ENCODE measurements at regions not wholly inside any gene's neighbourhood (a gene's known extent, or its start where the extent isn't known, plus 50 kb on each side); places are given as distances from the start of the nearest gene placed in this dataset.
A peak's percentile ranks its signal among the peaks of the same experiment; 100 is the strongest.
"Not testable (repeated sequence)": the region's sequence is repeated elsewhere in the genome, so short reads cannot be mapped to it uniquely, and the experiment has no call there.

DNA sequence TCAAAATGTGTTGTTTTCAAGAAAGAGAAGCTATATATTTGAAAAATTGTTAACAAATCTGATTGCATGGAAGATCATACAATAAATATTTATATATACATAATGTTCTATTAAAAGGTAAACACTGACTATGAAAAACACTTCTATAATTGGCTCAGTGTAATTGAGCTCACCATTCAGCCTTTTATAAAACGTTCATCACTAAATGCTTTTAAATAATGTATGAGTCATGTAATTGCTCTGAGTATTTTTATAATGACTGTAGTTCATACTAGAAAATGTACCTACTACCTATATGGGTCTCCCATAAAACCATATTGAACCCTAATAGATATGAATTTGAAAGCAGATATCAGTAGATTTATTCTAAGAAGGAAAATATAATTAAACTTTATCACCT lies 240.4 kb upstream of the MGAT4C start:
- DNase-seq: no peak

DNA sequence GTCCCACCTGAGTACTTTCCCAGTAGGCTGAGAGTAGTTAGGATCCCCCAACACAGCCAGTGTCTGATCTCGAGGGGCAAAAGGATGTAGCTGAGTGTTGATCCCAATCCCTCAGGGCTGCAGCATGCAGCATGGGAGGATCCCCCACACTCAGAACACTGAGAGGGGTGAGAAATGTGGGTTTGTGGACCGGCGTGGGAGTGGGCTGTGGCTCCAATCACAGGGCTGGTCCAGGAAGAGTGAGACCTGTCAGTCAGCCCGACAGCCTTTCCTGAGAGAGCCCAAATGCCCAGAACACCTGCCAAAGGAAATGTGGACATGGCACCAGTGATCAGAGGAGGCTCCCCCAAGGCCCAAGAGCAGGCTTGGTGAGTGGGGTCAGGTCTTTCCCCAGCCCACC lies 228.3 kb upstream of the MGAT4C start:
- no peak for DNase-seq

DNA sequence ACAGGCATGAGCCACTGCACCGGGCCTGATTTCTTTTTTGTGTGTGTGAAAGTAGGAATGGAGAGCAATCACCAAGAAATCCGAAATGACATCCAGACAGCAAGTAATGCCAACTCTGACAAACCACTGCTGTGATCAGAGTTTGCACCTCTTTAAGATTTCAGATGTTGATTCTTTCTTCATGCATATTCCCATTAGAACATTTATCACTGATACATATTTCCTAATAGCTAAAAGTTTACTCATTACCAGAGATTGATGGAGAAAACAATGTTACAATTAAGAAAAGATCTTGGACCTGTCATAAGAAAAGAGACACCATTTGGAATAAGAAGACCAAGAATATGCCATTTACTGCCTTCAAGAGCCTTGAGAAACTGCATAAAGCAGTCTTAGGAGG lies 217.0 kb upstream of the MGAT4C start:
- DNase-seq: no peak

DNA sequence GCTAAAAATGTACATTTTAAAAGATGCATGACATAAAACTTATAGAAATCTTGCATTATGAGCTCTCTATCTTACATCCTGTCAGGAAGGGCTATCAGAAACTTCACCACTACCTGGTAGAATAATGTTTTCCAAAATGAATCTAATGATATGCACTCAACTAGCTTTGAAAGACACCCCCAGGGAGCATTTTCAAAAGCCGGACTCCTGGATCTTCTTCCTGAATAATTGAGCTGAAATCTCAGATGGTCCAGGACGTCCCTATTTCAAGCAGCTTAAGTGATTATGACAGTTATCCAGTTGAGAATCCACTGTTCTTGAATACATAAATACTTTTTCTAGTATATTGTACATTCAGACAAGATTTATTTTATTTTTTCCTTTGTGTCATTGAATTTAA lies 200.6 kb upstream of the MGAT4C start:
- no peak for DNase-seq

DNA sequence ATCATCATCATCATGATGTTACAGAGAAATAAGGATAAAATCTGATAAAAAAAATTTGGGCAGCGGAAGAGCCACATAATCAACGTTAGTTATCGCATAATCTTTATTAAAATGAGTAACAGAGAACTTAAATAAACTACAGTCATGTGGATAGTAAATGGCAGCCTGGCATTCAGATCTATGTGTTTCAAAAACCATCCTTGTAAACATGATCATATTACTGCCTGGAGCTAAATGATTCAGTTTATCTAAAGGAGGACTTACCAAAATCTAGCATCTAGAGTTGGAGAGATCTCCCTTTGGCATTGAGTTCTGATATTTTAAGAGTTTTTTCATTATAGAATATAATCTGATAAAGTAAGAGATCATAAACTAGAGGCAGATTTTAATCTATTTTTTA lies 200.1 kb upstream of the MGAT4C start:
- DNase-seq: no peak

DNA sequence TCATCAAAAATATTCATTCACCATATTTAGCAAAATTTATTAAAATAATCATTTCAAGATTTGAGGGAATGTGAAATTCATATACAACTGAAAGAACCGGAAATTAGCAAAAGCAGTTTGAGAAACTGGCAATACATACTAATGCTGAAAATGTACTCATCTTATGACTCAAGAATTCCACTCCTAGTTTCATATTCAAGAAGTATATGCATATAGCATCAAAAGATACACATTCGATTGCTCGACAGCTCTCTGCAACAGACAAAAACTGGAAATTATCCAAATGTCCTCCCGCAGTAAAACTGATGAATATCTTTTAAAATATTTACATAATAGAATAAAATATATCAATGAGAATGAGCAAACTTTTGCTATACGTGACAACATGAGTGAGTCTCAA lies 189.2 kb upstream of the MGAT4C start:
- no peak for DNase-seq

DNA sequence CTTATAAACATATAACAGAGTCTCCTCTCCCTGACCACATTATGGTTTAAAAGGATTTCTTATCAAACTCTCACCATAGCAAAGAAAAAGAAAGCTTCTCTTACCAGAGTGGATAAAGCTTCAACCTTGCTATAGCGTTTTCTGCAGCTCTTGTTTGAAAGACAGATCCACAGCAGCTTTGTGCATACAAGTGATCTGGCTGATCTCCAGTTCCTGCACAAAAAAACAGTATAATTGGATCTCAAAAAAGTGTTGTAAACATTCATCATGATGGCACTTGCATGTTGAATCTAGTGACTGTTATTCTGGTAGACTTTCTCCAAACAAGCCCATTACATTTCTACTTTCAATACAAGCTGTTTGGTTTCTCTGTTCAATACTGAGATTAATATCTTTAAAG lies 178.9 kb upstream of the MGAT4C start:
- DNase-seq: peak; percentile 0

DNA sequence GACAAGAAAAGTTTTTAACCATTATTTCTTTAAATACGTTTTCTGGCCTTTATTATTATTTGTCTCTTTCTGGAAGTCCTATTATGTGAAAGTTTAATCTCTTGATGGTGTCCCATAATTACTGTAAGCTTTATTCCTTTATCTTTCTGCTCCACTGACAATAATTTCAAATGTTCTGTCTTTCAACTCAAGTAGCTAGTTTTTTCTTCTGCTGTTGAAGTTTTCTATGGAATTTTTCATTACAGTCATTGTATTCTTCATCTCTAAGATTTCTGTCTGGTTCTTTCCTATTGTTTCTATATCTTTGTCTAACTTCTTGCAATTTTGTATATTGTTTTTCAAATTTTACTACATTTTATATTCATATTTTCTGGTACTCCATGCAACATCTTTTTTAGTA lies 173.6 kb upstream of the MGAT4C start:
- DNase-seq: no peak

DNA sequence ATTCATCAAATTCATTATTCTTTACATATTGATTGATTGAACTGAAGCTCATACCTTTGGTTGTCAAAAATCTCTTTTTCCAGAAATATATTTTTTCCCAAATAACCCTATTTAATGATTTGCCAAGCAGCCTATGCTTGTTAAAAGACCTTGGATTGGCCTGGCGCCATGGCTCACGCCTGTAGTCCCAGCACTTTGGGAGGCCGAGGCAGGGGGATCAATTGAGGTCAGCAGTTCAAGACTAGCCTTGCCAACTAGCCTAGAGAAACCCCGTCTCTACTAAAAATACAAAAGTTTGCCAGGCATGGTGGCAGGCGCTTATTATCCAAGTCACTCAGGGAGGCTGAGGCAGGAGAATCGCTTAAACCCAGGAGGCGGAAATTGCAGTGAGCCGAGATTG lies 165.1 kb upstream of the MGAT4C start:
- DNase-seq: no peak

DNA sequence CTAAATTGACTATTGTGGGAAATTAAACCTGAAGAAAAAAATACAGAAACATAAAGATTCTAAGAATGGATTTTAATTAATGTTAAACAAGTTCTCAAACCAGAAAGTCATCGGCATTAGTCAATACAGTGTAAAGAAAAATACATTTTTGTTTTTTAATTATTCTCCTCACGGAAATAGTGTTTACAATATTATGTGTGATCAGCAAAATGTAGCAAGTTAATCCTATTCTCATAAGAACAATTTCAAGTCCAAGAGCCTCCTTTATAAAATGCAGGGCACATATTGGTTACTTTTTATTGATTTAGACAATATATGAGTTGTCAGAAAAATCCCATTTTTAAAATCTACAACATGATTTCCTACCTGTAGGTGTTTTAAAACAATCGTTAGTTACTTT lies 158.0 kb upstream of the MGAT4C start:
- DNase-seq: no peak

DNA sequence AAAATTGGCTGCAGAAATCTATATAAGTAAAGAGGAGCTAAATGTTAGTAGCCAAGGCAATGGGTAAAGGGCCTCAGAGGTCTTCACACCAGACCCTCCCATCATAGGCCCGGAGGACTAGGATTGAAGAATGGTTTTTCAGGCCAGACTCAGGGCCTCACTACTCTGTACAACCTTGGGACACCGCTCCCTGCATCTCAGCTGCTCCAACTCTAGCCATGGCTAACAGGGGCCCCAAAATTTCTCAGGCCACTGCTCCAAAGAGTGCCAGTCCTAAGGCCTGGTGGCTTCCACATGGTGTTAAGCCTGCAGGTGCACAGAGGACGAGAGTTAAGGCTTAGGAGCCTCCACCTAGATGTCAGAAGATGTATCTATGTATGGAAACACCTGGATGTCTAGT lies 155.5 kb upstream of the MGAT4C start:
- DNase-seq: no peak

DNA sequence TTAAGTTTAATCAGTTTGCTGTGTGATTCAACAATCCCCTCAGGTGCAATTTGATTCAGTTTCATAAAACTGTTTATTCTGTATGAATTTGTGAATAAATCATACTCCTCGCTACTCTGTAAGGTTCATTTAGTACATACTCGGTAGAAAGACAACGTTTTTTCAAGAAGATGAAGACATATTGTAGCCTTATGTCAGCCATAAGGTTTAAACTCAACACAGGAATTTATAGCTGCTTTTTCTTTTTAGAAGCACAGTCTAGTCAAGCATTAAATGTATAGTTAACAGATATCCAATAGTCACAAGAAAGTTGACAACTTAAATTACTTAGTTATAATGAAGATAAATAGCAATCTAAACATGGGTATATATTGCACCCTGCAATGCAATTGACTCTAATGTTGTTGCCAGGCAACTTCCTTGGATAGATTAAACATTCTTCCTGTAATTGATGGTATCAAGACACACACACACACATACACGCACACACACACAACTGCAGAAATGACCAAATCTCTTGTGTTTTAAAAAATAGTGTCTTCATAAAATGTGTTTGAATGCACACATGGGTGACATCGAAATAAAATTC lies 151.5 kb upstream of the MGAT4C start:
- DNase-seq: no peak

DNA sequence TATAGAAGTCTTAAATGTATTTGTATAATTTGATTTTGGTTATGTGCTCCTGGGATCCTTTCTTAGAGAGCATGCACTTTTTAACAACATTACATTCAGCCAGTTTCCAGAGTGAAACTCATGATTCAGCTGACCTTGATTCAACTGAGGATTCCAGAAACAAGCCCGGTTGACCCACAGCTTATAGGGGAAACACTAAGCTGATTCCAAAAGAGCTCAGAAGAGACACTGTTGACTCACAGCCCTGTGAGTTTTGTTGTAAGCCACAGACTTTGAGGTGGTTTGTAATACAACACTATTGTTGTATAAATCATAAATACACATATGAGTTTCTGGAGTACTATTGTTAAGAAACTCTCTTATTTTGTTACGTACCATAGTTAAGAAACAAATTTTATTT lies 133.8 kb upstream of the MGAT4C start:
- no peak for DNase-seq

DNA sequence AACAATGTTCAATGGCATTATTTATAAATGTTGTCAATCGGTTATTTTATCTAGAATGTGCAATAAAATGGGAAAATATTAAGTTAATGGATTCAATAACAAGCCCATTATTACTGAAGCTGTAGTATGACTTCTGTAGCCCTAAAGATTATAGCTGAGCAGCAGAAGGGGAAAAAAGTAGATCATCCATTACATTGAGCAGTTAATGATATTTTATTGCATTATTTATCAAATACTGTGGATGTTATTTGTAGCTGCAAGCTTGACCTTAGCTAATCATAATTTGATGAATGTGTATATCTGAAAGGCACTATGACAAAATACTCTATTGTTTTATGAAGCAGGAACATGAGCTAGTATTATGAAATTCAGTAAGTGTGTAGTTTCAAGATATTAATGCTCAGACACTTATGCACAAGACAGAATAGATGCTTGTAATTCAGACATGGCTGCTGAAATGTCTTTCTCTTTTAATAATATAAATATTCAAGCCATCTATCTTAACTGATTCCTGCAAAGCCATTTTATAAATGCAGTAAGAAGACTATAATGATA lies 131.5 kb upstream of the MGAT4C start:
- DNase-seq: no peak

DNA sequence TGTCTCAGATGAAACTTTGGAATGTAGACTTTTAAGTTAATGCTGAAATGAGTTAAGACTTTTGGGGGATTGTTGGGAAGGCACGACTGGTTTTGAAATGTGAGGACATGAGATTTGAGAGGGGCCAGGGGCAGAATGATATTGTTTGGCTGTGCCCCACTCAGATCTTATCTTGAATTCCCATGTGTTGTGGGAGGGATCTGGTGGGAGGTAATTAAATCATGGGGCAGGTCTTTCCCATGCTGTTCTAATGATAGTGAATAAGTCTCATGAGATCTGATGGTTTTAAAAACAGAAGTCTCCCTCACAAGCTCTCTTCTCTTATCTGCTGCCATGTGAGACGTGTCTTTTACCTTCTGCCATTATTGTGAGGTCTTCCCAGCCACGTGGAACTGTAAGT lies 127.6 kb upstream of the MGAT4C start:
- not testable (repeated sequence) for DNase-seq

DNA sequence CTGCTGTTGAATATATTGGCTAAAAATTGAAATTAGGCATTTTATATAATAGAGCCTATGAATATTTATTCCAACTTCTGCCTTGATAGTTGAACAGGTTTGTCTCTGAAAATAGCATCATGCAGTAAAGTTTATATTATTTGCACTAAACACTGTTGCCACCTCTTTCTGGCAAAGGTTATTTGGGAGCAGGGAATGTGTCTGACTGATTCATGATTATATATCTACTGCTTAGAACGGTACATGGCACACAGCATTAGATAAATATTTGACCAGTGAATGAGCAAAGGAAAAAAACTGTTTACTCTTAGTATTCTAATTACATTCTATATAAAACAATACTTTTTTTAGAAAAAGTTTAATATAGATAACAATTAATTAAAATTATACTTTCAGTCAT lies 123.1 kb upstream of the MGAT4C start:
- DNase-seq: no peak

DNA sequence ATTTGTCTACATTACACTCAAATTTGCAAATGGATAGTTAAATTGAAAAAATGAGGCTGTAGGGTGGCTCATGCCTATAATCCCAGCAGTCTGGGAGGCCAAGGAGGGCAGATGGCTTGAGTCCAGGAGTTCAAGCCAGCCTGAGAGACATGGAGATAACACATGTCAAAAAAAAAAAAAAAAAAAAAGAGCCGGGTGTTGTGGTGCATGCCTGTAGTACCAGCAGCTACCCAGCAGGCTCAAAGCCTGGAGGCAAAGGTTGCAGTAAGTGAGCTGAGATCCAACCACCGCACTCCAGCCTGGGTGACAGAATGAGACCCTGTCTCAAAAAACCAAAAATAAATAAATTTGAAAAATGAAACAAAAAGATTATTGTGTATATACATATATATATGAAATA lies 119.9 kb upstream of the MGAT4C start:
- no peak for DNase-seq

DNA sequence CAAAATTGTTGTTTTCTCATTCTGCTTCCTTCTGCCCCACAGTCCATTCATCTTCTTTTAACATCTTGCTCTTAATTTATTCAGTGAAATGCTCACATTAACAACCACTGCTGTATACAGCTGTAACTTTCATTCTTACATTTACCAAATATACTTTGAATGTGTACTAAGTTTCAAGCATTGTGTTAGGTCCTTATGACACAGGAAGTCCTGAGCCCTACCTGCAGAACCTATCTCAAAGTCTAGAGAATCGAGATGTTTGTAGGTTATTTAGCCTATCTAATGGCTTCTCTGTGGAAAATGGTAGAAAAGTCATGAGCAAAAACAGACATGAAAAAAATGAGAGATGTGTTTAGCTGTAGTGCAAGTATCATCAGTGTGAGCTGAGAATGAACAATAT lies 117.6 kb upstream of the MGAT4C start:
- no peak for DNase-seq

DNA sequence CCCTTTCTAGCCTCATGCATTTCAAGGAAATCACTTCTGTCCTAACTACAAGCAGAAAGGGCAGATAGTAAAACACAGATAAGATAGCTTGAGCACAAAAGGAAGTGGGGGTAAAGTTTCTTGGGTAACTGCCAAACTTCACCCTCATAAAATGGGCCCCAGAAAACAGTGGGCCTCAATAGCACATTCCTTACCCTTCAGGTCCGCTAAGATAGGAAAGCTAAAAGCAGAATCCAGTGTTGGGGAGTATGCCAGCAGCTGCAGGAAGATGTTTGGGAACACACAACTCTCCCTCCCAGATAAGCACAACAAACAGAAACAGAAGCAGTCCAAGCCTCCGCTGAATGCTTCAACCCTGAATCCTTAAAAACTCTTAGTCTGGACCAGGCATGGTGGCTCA lies 110.9 kb upstream of the MGAT4C start:
- DNase-seq: no peak

DNA sequence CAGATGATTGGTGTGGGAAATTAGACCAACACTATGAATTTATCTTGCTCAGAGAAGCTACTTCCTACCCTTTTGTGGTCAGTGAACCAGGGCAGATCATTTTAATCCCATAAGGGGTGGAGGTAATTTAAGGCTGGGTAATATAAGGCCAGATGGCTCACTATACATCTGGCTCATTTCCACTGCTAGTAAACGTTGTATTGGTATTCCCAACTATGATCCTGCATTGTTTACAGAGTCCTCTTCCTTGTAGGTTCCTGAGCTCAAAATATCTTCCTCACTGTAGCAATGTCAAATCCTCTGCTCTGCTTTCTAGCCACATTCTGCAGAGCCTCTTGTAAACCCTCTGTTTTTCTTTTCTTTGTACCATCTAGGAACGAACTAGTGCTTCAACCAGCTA lies 93.0 kb upstream of the MGAT4C start:
- no peak for DNase-seq

DNA sequence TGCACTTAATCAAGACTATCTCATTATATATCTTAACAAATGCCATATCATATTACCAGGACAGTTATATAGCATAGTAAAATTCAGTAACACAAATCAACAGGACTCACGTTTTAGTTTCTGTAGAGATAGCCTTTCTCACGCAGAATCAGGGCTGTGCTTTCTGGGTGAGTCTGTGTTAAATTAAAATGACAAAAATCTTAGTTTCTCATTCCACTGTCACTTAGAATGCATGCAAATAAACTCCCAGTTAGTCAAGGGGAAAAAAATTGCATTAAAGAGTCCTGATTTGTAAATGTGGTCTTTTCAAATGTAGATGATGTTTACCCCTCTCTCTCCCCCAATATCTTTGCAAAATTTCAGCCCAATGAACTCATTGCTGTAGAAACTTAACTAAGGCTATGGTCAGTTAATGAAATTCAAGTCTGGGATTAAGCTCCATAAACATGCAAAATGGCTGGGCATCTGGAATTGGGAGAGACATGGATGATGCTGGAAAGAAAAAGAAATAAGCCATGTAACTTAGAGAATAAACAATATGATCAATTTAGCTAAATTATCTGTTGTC lies 77.8 kb upstream of the MGAT4C start:
- DNase-seq: no peak

DNA sequence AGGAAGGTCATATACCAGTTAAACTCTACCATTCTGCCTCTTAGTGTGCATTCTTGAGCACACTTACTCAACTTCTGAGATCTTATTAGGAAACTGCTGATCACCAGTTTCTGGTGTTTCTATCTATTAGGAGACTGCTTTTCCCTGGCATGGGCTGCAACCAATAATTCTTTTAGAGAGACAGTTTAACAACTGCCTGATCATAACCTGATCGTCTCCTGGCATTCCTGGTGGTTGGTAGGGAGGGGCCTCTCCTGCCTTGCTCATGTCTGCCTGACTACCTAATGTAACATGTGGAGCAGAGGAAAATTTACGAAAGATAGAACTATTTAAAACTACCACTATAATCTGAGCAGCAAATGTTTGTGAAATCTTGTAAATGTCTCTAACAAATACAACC lies 75.3 kb upstream of the MGAT4C start:
- DNase-seq: no peak

DNA sequence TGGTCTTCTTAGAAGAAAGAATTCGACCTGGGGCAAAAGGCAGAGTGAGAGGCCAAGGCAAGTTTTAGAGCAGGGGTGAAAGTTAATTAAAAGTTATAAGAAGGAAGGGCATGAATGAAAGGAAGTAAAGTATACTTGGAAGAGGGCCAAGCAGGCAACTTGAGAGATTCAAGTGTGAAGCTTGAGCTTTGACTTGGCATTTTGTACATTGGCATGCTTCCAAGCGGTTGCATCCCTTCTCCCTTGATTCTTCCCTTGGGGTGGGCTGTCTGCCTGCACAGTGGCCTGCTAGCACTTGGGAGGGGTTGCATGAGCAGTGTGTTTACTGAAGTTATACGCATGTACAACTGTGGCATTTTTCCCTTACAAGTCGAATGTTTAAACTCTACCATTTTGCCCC lies 74.8 kb upstream of the MGAT4C start:
- DNase-seq: no peak

DNA sequence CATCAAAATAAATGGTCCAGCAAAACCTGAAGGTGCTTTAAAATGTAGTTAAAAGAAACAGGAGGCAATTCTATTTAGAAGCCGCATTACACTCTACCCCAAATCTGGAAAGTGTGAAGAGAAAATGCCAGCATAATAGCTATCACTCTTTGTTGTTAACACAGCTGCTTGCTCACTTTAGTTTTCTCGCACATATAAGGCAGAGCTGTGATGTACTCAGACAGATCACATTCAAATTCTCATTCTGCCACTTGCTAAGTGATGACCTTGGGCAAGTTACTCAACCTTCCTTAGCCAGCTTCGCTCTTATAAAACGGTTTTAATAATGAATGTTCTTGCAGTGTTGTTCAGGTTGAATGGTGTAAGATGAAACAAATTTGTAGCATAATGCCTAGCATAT lies 56.0 kb upstream of the MGAT4C start:
- DNase-seq: no peak
